DMS114 treated with DMSO at 0.1 percent for 48 hours (cell line): ENCODE measurements at regions not wholly inside any gene's neighbourhood (a gene's known extent, or its start where the extent isn't known, plus 50 kb on each side); places are given as distances from the start of the nearest gene placed in this dataset.
"Not testable (repeated sequence)": the region's sequence is repeated elsewhere in the genome, so short reads cannot be mapped to it uniquely, and the experiment has no call there.

Experiments
- DNase-seq: peaks from one replicate; lab custom pipeline; 2025; ENCODE audit not compliant: unreplicated experiment; lab: John Stamatoyannopoulos, UW

- no peak for DNase-seq
Observed at GRCh38 chr17:72565006-72565405, 444.2 kb downstream of the SOX9 start.

- no peak for DNase-seq
Observed at GRCh38 chr17:72565758-72566157, 444.9 kb downstream of the SOX9 start.

GRCh38 chr17:72566671-72567484 is 446.1 kb downstream of the SOX9 start:
- DNase-seq, result no peak

- DNase-seq, result no peak
Observed at GRCh38 chr17:72567774-72568173, 447.0 kb downstream of the SOX9 start.

- no peak for DNase-seq
Observed at GRCh38 chr17:72569148-72569946, 448.5 kb downstream of the SOX9 start.

GRCh38 chr17:72571813-72572396 is 451.1 kb downstream of the SOX9 start:
- no peak for DNase-seq

- DNase-seq, result no peak
Observed at GRCh38 chr17:72572604-72573491, 452.0 kb downstream of the SOX9 start.

GRCh38 chr17:72573492-72573801 is 452.6 kb downstream of the SOX9 start:
- not testable (repeated sequence) for DNase-seq

- no peak for DNase-seq
Observed at GRCh38 chr17:72574675-72575510, 454.1 kb downstream of the SOX9 start.

- DNase-seq, result no peak
Observed at GRCh38 chr17:72575542-72576233, 454.9 kb downstream of the SOX9 start.

- no peak for DNase-seq
Observed at GRCh38 chr17:72576289-72576759, 455.5 kb downstream of the SOX9 start.

- no peak for DNase-seq
Observed at GRCh38 chr17:72578817-72579470, 458.1 kb downstream of the SOX9 start.

GRCh38 chr17:72579990-72580320 is 459.1 kb downstream of the SOX9 start:
- DNase-seq, result no peak

- DNase-seq, result no peak
Observed at GRCh38 chr17:72580321-72581127, 459.7 kb downstream of the SOX9 start.

GRCh38 chr17:72587156-72587555 is 466.3 kb downstream of the SOX9 start:
- DNase-seq, result no peak

GRCh38 chr17:72587773-72588511 is 467.1 kb downstream of the SOX9 start:
- no peak for DNase-seq

GRCh38 chr17:72588561-72588960 is 467.7 kb downstream of the SOX9 start:
- no peak for DNase-seq

GRCh38 chr17:72588961-72589360 is 468.1 kb downstream of the SOX9 start:
- DNase-seq, result no peak
